GM19025 (cell line): ENCODE measurements at regions not wholly inside any gene's neighbourhood (a gene's known extent, or its start where the extent isn't known, plus 50 kb on each side); places are given as distances from the start of the nearest gene placed in this dataset.
"Not testable (repeated sequence)": the region's sequence is repeated elsewhere in the genome, so short reads cannot be mapped to it uniquely, and the experiment has no call there.

Experiments
- ATAC-seq: cut with Tn5 transposase; IDR thresholded peaks from one replicate; pipeline ENCODE4 v1.9.1; 2021; ENCODE audit warnings: mild to moderate bottlenecking, low read depth, moderate library complexity; ENCODE audit not compliant: unreplicated experiment

GRCh38 chr2:90207454-90208058 lies 1516.1 kb downstream of the RPIA start:
- no peak for ATAC-seq

- ATAC-seq = no peak
These were observed 1517.5 kb downstream of the RPIA start for GRCh38 chr2:90209009-90209408.

GRCh38 chr2:90209806-90210205 lies 1518.3 kb downstream of the RPIA start:
- no peak for ATAC-seq

GRCh38 chr2:90215880-90216279 lies 1524.4 kb downstream of the RPIA start:
- not testable (repeated sequence) for ATAC-seq

GRCh38 chr2:90216801-90217200 lies 1525.3 kb downstream of the RPIA start:
- ATAC-seq = not testable (repeated sequence)

- not testable (repeated sequence) for ATAC-seq
These were observed 1527.1 kb downstream of the RPIA start for GRCh38 chr2:90218534-90218933.

- ATAC-seq = not testable (repeated sequence)
These were observed 1529.3 kb downstream of the RPIA start for GRCh38 chr2:90220623-90221299.

GRCh38 chr2:90221300-90221651 lies 1529.8 kb downstream of the RPIA start:
- no peak for ATAC-seq

- not testable (repeated sequence) for ATAC-seq
These were observed 1533.3 kb downstream of the RPIA start for GRCh38 chr2:90224767-90225166.

- ATAC-seq = not testable (repeated sequence)
These were observed 1535.1 kb downstream of the RPIA start for GRCh38 chr2:90226465-90227072.

DNA sequence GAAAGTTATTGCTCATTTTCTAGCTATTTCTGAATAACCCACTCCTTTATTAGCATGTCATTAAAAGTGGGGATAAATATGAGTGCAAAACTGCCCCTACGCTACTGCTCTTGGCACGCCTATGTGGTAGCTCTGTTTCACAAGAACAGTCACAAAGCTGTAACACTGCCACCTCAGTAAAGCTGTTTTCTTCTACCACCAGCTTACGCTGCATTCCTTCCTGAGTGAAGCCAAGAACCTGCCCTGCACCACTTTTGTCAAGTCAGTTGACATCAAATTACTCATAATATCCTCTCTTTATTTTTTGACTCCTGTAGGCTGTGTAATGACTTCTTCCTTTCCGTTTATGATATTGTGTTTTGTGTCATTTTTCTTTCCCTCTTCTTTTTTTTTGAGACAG lies 1539.7 kb downstream of the RPIA start:
- ATAC-seq = not testable (repeated sequence)

DNA sequence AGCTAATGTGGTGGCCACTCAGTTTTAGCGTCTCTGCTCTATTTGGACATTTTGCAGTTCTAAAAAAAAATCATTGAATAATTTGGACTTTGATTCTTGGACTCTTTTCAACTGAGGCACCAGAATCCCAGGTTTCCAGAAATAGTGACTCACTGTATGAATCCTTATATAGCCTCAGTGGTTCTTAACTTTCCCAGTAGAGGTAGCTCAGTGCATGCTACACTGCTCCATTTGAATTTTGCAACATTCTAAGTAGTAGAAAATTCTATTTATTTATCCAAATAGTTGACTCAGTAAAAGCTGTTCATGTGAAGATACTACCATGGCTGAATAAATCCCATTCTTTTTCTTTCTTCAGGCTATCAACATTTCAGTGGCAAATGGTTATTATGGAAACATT lies 1544.0 kb downstream of the RPIA start:
- not testable (repeated sequence) for ATAC-seq

DNA sequence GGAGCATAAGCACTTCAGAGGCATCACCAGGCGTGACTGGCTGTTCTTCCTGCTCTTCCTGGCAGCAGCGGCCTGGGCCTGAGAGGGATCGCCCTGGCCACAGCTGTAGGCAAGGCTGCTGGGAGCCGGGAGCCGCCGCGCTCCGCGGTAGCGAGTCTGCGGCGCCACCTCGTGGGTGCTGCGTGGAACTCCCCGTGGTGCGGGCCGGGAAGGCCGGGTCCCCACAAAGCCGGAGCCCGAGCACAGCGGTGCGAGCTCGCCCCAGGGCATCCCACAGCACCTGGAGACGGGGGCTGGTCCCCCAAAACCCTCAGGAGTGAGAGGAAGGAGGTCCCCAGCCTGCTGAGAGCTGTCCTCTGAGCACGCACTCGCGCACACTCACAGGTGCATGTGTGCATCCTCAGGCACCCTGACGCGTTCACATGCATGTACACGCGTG lies 1546.5 kb downstream of the RPIA start:
- not testable (repeated sequence) for ATAC-seq

GRCh38 chr2:90238505-90239230 lies 1547.2 kb downstream of the RPIA start:
- not testable (repeated sequence) for ATAC-seq

GRCh38 chr2:90239769-90240168 lies 1548.3 kb downstream of the RPIA start:
- ATAC-seq = not testable (repeated sequence)

DNA sequence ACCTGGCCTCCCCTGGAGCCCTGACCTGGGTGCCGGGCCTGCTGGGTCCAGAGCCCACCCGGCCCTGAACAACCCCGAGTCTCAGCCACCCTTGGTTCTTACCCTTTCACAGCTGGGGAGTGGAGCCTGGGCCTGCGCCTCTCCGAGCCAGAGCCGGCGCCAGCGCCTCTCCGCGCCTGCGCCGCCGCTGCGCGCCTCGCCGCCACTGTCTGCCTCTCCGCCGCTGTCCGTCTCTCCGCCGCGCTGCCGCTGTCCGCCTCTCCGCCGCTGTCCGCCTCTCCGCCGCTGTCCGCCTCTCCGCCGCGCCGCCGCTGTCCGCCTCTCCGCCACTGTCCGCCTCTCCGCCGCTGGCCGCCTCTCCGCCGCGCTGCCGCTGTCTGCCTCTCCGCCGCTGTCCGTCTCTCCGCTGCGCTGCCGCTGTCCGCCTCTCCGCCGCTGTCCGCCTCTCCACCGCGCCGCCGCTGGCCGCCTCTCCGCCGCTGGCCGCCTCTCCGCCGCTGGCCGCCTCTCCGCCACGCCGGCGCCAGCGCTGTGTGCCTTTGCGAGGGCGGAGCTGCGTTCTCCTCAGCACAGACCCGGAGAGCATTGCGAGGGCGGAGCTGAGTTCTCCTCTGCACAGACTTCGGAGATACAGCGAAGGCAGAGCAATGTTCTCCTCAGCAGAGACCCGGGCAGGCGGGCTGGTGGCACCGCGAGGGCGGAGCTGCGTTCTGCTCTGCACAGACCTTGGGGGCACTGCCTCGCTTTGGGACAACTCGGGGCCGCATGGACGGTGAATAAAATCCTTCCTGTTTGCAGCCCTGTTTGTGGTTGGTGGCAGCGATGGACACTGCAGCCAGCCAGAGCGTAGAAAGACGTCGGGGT lies 1553.7 kb downstream of the RPIA start:
- ATAC-seq = not testable (repeated sequence)

DNA sequence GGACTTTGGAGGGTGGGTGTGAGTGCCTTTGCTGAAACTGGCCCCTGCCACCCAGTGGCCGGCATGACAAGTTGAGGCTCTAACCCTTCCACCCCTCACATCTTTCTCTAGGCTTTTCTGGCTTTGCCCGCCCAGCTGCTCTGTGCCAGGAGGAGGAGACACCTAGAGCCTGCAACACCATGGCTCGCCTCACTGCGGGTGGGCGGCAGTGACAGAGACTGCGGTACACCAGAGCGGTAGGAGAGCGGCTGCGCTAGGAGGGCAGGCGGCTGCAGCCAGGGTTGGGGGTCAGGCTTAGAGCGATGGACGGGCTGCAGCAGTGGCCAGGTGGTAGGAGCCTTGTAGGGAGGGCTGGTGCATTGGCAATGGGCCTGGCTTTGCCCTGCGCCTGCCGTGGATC lies 1556.9 kb downstream of the RPIA start:
- ATAC-seq = not testable (repeated sequence)

GRCh38 chr2:90250350-90250749 lies 1558.9 kb downstream of the RPIA start:
- not testable (repeated sequence) for ATAC-seq

- not testable (repeated sequence) for ATAC-seq
These were observed 1560.1 kb downstream of the RPIA start for GRCh38 chr2:90251576-90251975.

DNA sequence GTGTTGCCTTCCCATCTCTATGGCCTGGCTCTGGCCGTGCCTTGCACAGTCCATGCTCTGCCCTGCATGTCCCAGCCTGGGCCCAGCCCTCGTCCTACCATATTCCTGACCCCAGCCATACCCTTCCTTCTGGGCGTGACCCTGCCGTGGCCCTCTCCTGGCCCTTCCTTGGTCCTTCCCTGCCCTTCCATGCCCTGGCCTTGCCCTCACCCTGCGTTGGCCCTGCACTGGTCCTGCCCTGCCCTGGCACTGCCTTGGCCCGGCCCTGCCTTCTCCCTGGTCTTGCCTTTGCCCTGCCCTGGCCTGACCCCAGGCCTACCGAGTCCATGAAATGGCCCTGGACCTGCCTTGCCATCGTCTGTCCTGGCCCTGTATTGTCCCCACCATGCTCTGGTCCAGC lies 1561.8 kb downstream of the RPIA start:
- not testable (repeated sequence) for ATAC-seq
